HG02623 (cell line): ENCODE measurements at regions not wholly inside any gene's neighbourhood (a gene's known extent, or its start where the extent isn't known, plus 50 kb on each side); places are given as distances from the start of the nearest gene placed in this dataset.

Experiments
- ATAC-seq: cut with Tn5 transposase; IDR thresholded peaks from one replicate; pipeline ENCODE4 v1.9.1; 2021; ENCODE audit warnings: moderate library complexity; ENCODE audit not compliant: unreplicated experiment

GRCh38 chr14:98445718-98446117 lies 826.3 kb downstream of the BCL11B start:
- ATAC-seq: no peak

- no peak for ATAC-seq
Measured at GRCh38 chr14:98446508-98446907, 825.5 kb downstream of the BCL11B start.

DNA sequence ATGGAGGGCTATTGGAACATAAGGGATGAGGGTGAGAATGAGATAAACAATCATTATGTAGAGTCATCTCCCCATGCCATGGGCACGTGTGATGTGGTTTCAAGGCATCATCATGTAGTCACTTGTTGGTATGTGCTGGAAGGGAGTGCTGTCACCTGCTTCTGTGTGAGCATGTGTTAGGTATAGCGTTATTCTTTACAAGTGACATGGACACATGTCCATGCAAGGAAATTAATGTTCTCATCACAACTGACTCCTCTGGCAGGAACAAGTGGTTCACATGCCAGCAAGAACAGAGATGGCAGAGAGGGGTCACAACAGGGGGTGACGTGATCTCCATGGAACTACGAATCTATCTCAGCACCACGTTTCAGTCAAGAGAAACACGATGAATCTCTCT lies 815.8 kb downstream of the BCL11B start:
- ATAC-seq: no peak

DNA sequence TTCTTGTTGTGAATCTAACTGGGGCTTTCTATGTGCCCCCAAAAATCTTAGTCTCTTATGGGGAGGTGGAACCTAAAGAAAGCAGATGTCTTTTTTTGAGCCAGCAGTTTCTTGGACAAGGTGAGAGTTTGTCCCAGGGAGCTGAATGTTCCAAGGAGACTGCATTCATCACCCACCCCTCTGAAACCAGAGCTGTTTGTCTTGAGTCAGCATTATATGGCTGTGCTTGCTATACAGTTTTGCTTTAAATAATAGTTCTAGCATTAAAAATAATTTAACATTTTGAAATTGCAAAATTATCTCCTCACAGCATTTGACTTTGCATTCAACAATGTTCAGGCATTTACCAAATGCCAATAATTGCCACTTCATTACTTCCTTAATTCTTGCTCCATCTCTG lies 813.3 kb downstream of the BCL11B start:
- no peak for ATAC-seq

- ATAC-seq: no peak
Measured at GRCh38 chr14:98462908-98463307, 809.1 kb downstream of the BCL11B start.

GRCh38 chr14:98466807-98467206 lies 805.2 kb downstream of the BCL11B start:
- ATAC-seq: no peak

GRCh38 chr14:98470663-98471062 lies 801.3 kb downstream of the BCL11B start:
- no peak for ATAC-seq

DNA sequence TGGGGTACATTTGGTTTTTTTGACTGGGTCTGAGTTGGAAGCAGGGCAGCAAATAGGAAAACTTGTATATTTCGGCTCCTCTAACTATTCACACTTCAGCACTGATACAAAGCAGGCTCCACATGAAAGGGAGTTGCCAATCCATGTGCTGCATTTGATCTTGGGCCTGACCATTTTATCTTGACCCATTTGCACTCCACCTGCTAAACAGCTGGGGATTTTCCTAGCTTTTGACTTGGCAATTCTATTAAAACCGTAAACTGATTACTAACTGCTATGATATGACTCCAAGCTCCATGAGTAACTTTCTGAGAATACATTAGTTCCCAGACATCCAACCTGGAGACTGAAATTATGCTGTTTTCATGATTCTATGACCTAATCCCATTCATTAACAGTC lies 797.1 kb downstream of the BCL11B start:
- ATAC-seq: no peak

GRCh38 chr14:98477935-98478334 lies 794.1 kb downstream of the BCL11B start:
- no peak for ATAC-seq

GRCh38 chr14:98489115-98489514 lies 782.9 kb downstream of the BCL11B start:
- no peak for ATAC-seq

DNA sequence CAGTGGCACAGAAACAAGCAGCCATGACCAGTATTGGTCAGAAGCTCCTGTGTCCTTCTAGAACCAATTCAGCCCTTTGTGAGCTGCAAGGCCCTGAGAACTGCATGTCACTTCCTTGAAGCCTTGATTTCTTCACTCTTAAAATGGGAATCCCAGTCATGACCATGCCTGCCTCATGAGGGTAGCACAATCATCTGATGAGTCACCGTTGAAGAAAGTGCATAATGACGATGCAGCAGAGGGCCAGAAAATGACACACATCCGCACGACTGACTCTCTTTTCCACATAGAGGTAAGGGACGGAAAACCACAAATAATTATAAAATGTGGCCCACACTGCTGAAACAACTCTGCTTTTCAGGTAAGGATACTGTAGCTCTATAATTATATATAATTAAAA lies 777.4 kb downstream of the BCL11B start:
- no peak for ATAC-seq

DNA sequence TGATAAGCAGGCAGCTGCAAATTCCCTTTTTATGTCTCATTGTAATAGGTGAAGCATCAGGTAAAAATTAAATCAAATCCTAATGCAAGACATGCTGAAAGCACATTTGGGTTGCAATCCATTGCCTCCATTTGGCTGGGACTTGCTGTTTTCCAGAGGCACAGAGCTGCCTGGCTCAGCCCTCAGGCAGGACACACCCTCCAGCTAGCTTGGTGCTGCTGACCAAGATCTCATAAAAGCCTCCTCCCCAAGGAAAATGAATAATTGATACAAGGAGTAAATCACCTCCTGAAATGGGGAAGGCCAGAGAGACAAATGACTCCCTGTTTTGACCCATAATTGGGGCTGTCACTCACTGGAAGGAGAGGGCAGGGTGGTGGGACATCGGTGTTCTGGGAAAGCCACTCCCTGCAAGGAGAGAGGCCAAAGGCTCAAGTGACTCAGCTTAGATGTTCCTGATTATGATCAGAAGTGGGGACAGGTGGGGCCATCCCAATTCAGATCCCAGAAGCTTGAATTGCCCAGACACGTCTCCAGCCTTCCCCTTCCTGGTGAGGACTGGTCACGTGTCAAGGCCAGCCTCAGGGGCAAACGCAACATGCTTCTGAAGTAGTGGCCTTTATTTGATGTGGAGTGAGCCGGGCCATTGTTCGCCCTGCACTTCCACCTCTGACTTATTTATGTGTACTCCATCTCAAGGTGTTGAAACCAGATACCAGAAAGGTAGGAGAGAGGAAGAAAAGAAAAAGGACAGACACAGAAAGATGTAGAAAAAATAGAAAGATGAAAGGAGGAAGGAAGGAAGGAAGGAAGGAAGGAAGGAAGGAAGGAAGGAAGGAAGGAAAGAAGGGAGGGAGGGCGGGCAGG lies 773.7 kb downstream of the BCL11B start:
- no peak for ATAC-seq

GRCh38 chr14:98501335-98501734 lies 770.7 kb downstream of the BCL11B start:
- no peak for ATAC-seq

DNA sequence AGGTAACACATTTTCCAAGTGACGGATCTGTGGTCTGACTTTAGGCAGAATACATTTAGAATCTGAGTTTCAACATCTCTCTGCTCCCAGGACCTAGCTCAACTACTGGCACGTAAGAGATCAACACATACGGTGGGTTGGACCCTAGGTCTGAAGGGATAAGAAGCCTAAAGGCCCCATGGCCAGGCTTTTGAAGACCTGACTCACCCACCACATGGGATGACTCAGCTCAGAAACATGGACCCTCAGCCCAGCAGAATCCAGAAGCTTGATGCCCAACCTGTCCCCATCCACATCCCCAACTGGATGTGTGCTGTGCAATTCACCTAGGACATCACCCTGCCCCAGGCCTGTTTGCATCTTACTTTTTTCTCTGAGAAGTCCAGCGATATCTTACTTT lies 770.2 kb downstream of the BCL11B start:
- ATAC-seq: no peak

DNA sequence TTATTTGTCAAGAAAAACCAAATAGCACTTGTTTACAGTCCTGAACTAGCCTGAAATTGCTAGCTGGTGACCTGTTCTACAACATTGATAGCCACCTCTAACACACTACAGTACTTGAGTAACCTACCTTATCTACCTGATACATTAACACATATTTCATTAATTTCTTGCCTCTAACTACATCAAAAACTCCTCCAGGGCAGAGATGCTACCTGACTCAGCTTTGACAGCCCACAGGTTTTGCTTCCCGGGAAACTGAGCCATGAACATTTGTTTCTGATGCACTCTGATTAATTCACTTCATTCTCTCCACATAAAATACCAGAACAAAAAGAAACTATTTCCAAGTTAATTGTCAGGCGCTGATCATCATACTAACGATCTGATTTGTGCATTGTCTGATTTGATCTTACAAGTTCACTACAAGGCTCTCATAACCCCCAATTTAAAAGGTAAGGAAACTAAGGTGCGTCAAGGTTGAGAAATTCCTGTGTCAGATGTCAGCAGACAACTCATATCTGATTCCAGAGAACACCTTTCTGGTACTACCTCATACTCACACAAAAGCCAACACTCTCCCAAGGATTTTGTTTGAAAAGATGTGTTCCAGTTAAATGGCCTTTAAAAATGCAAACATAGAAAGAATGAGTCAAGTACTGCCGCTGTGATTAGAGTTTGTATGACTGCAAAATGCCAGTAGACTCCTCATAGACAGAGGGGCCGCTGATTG lies 768.7 kb downstream of the BCL11B start:
- no peak for ATAC-seq

DNA sequence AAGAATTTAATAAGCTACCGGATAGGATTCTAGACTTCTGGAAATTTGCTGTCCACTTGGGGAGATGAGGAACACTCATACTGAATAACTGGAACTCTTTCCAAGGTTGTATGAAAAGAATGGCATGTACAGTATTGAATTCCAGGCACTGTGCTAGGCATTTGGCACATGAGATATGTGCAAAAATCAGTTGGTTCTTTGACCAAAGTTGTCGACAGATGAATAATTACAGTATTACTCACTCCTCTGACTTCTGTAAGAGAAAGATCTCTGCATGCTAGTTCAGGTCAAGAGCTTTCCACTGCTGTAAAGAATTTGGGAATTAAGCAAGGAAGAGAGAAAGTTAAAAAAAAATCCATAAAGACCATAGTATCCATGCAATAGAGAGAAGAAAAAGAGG lies 764.7 kb downstream of the BCL11B start:
- ATAC-seq: no peak

DNA sequence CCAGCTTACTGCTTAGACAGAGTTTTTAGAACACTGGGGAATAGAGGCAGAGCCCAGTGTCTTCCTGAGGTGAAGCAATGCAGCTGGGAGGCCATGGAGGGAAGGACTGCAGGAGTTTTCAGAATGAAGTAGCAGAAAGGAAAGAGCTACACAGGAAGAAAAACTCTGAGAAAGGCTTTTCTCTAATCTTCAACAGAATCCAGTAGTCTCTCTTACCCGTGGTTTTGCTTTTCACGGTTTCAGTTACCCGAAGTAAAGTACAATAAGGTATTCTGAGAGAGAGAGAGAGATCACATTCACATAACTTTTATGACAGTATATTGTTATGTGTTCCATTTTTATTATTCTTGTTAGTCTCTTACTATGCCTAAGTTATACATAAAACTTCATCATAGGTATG lies 761.6 kb downstream of the BCL11B start:
- ATAC-seq: no peak

- ATAC-seq: no peak
Measured at GRCh38 chr14:98512501-98513251, 759.3 kb downstream of the BCL11B start.

DNA sequence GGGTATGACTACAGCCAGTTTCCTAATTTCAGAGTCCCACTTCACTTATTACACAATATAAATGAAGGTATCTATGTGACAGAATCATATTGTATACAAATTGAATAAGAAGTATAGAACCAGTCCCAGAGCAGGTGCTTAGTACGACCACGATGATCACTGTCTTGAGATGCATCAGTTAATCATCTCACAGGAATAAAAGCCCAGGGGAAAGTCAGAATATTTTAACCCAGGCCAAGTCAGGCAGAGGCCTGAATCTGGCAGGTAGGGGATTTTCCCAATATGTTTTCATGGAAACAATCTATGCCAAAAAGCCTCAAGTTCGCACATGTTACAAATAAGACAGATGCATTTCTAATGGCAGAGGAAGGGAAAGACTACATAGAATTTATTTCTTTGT lies 758.4 kb downstream of the BCL11B start:
- no peak for ATAC-seq

GRCh38 chr14:98514016-98514415 lies 758.0 kb downstream of the BCL11B start:
- ATAC-seq: no peak

- ATAC-seq: no peak
Measured at GRCh38 chr14:98536256-98536655, 735.7 kb downstream of the BCL11B start.

- no peak for ATAC-seq
Measured at GRCh38 chr14:98542316-98542715, 729.7 kb downstream of the BCL11B start.
